Stimulated activated effector memory CD8-positive, alpha-beta T cell treated with anti-CD3 and anti-CD28 coated beads, Interleukin-12 subunit alpha, Interleukin-12 subunit beta, amount 100 ng/mL, for 72 hours (primary cell): ENCODE measurements at regions not wholly inside any gene's neighbourhood (a gene's known extent, or its start where the extent isn't known, plus 50 kb on each side); places are given as distances from the start of the nearest gene placed in this dataset.
A peak's percentile ranks its signal among the peaks of the same experiment; 100 is the strongest.

Experiments used
- ATAC-seq: fragments of 150-1000 bp; cut with Tn5 transposase; 2 replicates; pipeline ENCODE4 v1.10.0; 2021
- DNase-seq, 2 donors: peaks; one replicate each; pipeline ENCODE4 v3.0.0; 2021 to 2022; ENCODE audit warnings: low spot score in 2 of 2
- H3K27ac Mint-ChIP-seq: one replicate; pipeline ENCODE4 v1.8.0; 2022; ENCODE audit warnings: mild to moderate bottlenecking, mixed read lengths
- H3K36me3 Mint-ChIP-seq: one replicate; pipeline ENCODE4 v1.8.0; 2022; ENCODE audit warnings: mild to moderate bottlenecking, mixed read lengths
- H3K4me1 Mint-ChIP-seq: one replicate; pipeline ENCODE4 v1.8.0; 2022; ENCODE audit warnings: mixed read lengths
- H3K4me3 Mint-ChIP-seq: one replicate; pipeline ENCODE4 v1.8.0; 2022; ENCODE audit warnings: mild to moderate bottlenecking, mixed read lengths
- H3K9me3 Mint-ChIP-seq: one replicate; pipeline ENCODE4 v1.8.0; 2022; ENCODE audit warnings: mixed read lengths

DNA sequence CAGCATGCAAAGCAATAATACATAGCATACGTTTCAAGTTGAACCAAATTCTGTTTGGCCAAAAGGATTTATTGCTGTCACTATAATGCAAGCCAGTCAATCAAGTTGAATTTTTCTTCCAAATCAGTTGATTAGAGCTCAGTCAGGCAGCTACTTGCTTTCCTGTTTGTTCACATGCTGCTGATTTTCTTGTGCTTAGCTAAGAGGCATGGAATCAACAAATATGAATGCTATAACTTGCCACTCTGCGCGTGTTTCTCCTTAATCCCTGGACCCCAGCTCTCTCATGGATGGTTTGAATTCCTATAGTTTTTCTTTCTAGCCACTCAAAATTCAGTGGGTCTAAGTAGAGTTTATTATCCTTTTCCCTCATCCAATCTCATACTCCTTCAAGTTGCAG, 311.3 kb downstream of the KLF5 start:
- Mint-ChIP-seq H3K9me3 (no peaks in the 10 kb centered on the region), H3K4me3 (no peak overlapping the region), H3K36me3 (no peaks in the 10 kb centered on the region), H3K4me1 (no peaks in the 10 kb centered on the region), H3K27ac (no peak overlapping the region)
- ATAC-seq (no peak), DNase-seq (no peak)

DNA sequence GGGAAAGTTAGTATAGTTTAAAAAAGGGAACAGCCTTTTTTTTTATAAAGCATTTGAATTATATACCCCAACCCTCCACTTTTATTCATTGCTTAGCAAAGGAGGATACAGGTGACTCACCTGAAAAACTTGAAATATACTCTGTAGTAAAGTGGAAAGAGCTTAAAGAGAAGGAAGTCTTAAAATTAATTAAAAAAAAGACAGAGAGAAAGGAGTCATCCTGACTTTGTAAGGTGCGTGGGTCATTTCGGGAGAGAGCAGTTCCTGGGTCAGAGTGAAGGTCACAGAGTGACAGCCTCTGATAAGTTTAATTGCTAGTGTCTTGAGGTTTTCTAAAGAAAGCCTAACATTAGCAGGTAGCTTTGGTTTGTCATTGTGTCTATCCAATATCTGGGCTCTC, 310.3 kb downstream of the KLF5 start:
- Mint-ChIP-seq H3K9me3 (no peaks in the 10 kb centered on the region), H3K27ac (no peak overlapping the region), H3K4me1 (no peaks in the 10 kb centered on the region), H3K36me3 (no peaks in the 10 kb centered on the region), H3K4me3 (no peak overlapping the region)
- DNase-seq (no peak), ATAC-seq (no peak)

DNA sequence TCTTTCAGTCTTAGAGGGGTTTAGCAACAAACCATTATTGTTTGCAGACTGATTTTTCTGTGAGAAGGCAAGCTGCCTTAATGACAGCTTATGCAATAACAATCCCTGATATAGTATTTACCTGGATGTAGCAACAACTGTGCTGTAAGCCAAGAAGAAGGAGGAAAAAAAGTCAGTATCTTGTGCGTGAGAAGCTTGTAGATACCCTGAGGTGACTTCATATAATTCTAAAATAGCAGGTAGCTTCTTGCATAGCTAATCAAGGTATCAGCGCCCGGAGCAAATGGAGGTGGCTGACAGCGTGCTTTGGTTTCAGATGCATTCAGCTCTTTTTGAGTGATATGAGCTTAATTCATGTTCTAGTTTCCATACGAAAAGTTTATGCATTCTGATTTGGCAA, 309.8 kb downstream of the KLF5 start:
- H3K9me3 Mint-ChIP-seq = no peaks in the 10 kb centered on the region
- no peak overlapping the region for H3K4me3 Mint-ChIP-seq
- no peak overlapping the region for H3K27ac Mint-ChIP-seq
- no peaks in the 10 kb centered on the region for H3K4me1 Mint-ChIP-seq
- DNase-seq (no peak), ATAC-seq (no peak)
- no peaks in the 10 kb centered on the region for H3K36me3 Mint-ChIP-seq

DNA sequence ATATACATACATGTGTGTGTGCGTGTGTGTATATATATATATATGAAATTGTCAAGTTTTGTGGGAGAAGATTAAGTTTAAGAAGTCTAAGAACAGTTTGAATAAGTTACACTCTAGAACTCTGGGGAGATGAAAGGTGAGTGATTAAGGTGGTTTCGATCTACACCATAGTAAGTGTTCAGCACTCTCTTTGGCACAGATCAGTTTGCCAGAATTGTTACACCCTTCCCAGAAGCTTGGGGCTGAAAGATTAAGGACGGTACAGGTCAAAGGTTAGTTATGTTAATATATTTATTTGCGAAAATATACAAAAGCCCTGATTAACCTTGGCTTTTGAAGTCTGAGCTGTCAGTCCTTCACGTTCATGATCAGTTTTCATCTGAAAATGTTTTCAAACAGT, 309.1 kb downstream of the KLF5 start:
- no peaks in the 10 kb centered on the region for H3K36me3 Mint-ChIP-seq
- no peaks in the 10 kb centered on the region for H3K4me1 Mint-ChIP-seq
- H3K9me3 Mint-ChIP-seq = no peaks in the 10 kb centered on the region
- DNase-seq = no peak
- no peak overlapping the region for H3K27ac Mint-ChIP-seq
- H3K4me3 Mint-ChIP-seq = no peak overlapping the region
- ATAC-seq = no peak

DNA sequence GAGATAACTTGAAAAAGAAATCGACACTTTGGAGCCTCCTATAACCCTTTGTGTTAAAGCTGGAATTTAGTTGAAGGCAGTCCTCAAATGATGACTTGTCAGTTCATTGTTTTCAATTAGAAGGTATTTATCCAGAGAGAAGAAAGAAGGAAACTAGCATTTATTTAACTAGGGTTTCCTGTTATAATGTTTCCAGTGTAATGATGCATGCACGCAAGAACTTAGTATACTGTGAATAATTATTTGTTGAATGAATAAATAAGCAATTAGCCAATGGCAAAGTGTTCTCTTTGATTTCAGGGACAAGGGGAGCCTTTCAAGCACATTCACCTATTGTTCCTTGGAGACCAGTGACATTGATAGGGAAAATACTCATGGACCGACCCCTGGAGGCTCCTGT, 307.4 kb downstream of the KLF5 start:
- Mint-ChIP-seq H3K4me3 (no peak overlapping the region), H3K36me3 (no peaks in the 10 kb centered on the region), H3K4me1 (no peaks in the 10 kb centered on the region), H3K9me3 (no peaks in the 10 kb centered on the region), H3K27ac (no peak overlapping the region)
- DNase-seq (no peak), ATAC-seq (no peak)

DNA sequence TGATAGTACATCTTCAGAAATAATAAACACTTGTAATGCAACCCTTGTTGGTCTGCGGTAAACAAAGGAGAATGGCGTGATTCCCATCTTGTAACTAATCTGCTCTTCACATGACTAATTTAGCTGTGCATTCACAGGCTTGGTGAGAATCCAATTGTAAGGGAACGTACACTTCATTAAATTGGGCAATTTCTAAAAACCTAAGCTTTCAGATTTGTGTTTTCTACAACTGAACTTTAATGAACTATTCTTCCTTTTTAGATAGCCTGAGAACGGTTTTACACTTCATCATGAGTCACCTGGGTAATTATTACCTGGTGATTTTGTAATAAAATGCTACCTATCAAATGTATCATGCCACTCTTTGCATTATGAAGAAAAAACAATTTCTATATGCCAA, 306.9 kb downstream of the KLF5 start:
- Mint-ChIP-seq H3K4me3 (no peak overlapping the region), H3K4me1 (no peaks in the 10 kb centered on the region), H3K9me3 (no peaks in the 10 kb centered on the region), H3K36me3 (no peaks in the 10 kb centered on the region), H3K27ac (no peak overlapping the region)
- DNase-seq = no peak
- ATAC-seq = no peak

DNA sequence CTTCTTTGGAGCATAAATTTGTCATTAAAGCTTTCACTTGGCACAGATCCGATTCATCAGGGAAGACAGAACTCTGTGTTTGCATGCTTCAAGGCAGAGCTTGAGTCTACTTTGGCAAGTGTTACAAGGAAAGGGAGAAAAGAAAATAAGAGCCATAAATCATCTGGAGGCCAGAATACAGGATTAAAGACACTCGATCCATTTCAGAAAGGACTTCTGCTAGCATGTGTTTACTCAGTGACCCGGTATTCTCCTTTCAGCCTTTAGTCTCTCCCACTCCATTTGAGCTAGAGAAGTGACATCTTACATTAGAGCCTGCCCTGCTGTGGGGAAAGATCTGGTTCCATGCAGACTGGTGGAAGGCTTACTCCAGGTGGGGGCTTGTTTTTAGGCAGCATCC, 306.4 kb downstream of the KLF5 start:
- Mint-ChIP-seq H3K4me3 (no peak overlapping the region), H3K36me3 (no peaks in the 10 kb centered on the region), H3K4me1 (no peaks in the 10 kb centered on the region), H3K27ac (no peak overlapping the region), H3K9me3 (no peaks in the 10 kb centered on the region)
- no peak for DNase-seq
- no peak for ATAC-seq

DNA sequence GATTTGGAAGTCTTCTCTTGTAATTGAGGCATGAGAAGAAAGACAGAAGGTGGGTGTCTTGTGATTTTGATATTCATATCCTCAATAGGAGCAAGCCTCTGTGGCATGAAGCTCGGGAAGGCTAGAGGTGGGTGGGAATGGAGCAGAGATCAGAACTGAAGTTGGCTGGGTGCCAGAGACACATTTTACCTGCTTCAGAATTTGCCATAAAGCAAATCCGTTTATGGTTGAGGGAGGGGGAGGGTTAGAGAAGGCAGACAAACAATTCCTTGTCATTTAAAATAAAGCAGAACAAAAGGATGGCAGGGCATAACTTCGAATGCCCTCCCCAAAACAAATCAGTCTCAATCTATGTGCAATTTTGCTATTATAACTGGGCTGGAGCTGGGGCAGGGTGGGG, 305.9 kb downstream of the KLF5 start:
- Mint-ChIP-seq H3K4me1 (no peaks in the 10 kb centered on the region), H3K4me3 (no peak overlapping the region), H3K27ac (no peak overlapping the region), H3K9me3 (no peaks in the 10 kb centered on the region), H3K36me3 (no peaks in the 10 kb centered on the region)
- DNase-seq = no peak
- no peak for ATAC-seq

DNA sequence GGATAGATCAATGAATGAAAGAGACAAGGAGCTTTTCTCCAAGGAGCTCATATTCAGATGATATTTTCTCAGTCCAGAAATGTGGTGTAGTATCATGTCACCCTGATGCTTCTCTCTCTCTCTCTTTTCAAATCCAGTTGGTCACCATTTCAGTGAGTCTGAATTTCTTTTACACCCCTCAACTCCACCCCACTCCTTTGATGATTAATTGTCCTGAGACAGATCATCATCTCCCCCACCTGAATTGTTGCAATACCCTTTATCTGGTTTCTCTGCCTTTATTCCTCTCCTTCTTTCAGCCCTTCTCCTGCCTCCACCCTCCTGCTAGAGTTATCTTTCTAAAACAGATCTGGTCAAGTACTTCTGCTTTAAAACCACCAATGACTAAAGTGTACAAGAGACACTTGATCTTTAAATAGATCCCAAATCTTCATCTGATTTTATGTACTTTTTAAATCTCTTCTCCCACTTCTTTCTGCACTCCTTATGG, 299.8 kb downstream of the KLF5 start:
- Mint-ChIP-seq H3K9me3 (no peaks in the 10 kb centered on the region), H3K4me3 (no peak overlapping the region), H3K4me1 (no peaks in the 10 kb centered on the region), H3K27ac (no peak overlapping the region), H3K36me3 (no peaks in the 10 kb centered on the region)
- ATAC-seq (no peak), DNase-seq (no peak)

DNA sequence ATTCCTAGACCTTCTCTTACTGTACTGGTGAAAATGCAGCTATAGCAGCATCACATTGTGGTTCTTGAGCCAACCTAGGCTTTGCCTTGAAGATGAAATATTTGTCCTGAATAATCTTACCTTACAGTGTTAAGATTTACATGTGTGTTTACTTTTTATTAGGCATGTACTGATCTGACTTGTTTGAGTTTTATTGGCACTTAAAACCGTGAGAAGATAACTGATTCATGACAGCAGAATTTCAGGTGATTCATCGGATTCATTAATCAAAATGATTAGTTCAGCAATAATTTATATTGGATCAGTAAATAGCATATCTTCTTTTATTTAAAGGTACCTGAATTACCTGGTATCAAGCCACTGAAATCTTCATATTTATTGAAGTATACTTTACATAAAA, 296.3 kb downstream of the KLF5 start:
- ATAC-seq = no peak
- Mint-ChIP-seq H3K27ac (no peak overlapping the region), H3K9me3 (no peaks in the 10 kb centered on the region), H3K36me3 (no peaks in the 10 kb centered on the region), H3K4me3 (no peak overlapping the region), H3K4me1 (no peaks in the 10 kb centered on the region)
- no peak for DNase-seq

DNA sequence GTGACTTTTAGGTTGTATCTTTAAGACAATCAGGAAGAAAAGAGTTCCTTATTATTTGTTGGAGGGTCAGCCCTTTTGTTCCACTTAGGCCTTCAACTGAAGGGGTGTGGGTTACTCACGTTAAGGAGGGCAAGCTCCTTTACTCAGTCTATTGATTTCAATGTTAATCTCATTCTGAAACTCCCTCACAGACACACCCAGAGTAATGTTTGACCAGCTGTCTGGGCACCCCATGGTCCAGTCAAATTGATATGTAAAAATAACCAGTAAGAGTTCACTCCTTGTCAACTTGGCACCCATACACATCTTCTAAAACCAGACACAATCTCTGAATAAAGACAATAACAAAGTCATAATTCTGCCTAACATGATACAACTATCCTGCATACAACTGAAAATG, 292.9 kb downstream of the KLF5 start:
- Mint-ChIP-seq H3K36me3 (no peaks in the 10 kb centered on the region), H3K27ac (no peak overlapping the region)

DNA sequence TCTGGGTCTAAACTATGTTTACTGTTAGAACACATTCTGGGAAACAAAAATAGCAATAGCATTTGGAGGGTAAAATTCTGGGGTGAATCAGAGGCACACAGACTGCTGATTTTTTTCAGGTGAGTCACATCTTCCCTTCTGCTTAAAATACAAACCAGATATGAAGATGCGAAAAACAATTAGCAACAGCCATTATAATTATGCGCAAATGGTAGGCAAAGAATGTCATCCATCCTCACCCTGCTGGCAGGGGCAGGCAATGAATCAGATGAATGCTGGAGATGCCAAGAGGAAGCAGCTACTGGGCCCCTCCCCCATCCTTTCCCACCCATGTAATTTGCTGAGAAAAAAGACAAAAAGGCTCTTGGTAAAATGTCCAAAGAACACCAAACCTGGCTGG, 282.9 kb downstream of the KLF5 start:
- no peaks in the 10 kb centered on the region for H3K4me1 Mint-ChIP-seq
- H3K36me3 Mint-ChIP-seq = no peaks in the 10 kb centered on the region
- H3K9me3 Mint-ChIP-seq = no peaks in the 10 kb centered on the region
- ATAC-seq (peak; percentile 31), DNase-seq (no peak)
- H3K4me3 Mint-ChIP-seq = no peak overlapping the region
- no peak overlapping the region for H3K27ac Mint-ChIP-seq

More for the DNA sequence above, 292.9 kb downstream of the KLF5 start:
- Mint-ChIP-seq H3K9me3 (no peaks in the 10 kb centered on the region), H3K4me3 (no peak overlapping the region), H3K4me1 (no peaks in the 10 kb centered on the region)
- ATAC-seq (no peak), DNase-seq (no peak)

DNA sequence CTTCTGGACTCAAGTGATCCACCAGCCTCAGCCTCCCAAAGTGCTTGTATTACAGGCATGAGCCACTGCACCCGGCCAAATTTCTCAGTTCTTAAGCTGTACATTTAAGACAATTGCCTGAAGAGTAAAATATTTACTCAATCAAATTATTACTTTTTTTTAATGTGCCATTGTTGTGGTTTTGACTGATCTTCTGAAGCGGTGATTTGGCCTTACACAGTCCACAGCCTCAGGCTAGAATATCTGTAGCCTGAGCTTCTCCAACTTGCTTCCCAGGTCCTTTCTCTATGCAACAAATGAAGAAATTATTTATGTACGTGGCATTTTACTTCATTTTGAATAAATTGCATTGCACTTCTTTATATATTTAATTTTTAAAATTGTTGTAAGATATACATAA, 281.3 kb downstream of the KLF5 start:
- Mint-ChIP-seq H3K4me1 (peaks cover 7% of the 10 kb centered on the region), H3K36me3 (no peaks in the 10 kb centered on the region), H3K9me3 (no peaks in the 10 kb centered on the region), H3K4me3 (no peak overlapping the region), H3K27ac (no peak overlapping the region)
- no peak for ATAC-seq
- no peak for DNase-seq

DNA sequence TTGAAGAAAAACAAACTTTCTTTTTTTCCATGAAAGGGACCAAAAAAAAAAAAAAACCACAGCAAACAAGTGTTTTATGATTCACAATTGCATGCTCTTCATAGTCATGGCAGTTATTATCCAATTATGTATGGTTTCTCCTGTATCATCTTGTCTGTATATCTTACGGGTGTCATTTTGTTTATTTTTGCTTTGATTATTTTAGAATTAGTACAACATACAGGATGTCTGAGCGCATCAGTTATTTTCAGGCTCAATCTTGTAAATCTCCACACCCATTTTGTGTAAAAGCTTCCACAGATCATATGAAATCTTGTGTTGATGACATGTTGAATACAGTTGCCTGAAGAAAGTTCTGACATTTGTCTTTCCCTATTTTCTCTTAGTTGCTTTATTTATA, 280.3 kb downstream of the KLF5 start:
- no peaks in the 10 kb centered on the region for H3K9me3 Mint-ChIP-seq
- peaks cover 10% of the 10 kb centered on the region for H3K4me1 Mint-ChIP-seq
- DNase-seq = no peak
- no peaks in the 10 kb centered on the region for H3K36me3 Mint-ChIP-seq
- H3K27ac Mint-ChIP-seq = no peak overlapping the region
- no peak for ATAC-seq
- no peak overlapping the region for H3K4me3 Mint-ChIP-seq

DNA sequence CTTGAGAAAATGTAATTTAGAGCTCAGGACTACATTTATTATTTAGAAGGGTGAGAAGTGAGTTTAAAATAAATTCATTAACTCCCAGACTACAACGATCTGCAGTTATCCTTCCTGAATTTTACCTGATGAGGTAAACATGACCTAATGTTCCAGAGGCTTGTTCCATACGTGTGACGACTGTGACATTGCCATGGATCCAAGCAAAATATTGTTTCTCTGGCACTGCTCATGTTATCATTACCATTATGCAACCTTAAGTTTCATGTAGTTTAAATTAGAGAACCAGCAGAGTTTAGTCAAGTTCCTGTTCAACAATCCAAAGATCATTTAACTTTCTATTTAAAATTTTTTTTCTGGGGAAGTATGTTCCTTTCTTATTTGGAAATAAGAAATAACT, 279.6 kb downstream of the KLF5 start:
- H3K27ac Mint-ChIP-seq = no peak overlapping the region
- DNase-seq (no peak), ATAC-seq (no peak)
- H3K4me3 Mint-ChIP-seq = no peak overlapping the region
- peaks cover 10% of the 10 kb centered on the region for H3K4me1 Mint-ChIP-seq
- no peaks in the 10 kb centered on the region for H3K9me3 Mint-ChIP-seq
- H3K36me3 Mint-ChIP-seq = no peaks in the 10 kb centered on the region

DNA sequence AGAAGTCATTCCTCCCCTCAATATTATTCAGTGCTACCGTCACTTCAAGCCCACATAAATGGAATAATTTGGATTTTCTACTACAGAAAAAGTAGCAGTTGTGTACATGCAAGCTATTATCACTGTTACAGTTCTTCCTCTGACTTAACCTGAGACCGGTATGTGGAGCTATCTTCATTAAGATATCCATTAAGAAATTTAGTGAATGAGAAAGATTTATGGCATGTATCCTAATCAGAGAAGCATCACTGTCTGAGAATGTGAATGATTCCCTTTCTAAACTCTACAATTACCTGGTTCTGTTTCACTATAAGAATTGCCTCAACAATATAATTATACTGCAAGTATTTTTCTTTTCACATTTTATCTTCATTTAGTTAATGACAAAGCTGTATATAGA, 278.7 kb downstream of the KLF5 start:
- DNase-seq = no peak
- Mint-ChIP-seq H3K27ac (no peak overlapping the region), H3K9me3 (no peaks in the 10 kb centered on the region), H3K4me1 (peaks cover 10% of the 10 kb centered on the region), H3K4me3 (no peak overlapping the region), H3K36me3 (no peaks in the 10 kb centered on the region)
- no peak for ATAC-seq

DNA sequence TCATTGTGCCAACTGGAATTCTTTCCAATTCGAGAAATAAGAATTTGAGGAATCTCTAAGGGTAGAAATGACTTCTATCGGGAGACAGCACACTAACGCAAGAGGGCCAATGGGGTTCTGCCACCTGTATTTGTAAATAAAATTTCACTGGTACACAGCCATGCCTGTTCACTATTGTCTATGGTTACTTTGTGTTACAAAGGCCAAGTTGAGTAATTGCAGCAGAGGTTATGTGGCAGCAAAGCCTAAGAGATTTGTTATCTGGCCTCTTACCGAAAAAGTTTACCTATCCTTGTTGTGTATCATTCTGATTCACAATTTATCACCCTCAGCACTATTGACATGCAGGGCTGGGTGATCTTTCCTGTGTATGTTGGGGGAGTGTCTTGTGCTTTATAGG, 278.0 kb downstream of the KLF5 start:
- H3K27ac Mint-ChIP-seq = no peak overlapping the region
- DNase-seq = no peak
- ATAC-seq = peak; percentile 65
- H3K4me3 Mint-ChIP-seq = no peak overlapping the region
- H3K36me3 Mint-ChIP-seq = no peaks in the 10 kb centered on the region
- peaks cover 10% of the 10 kb centered on the region for H3K4me1 Mint-ChIP-seq
- no peaks in the 10 kb centered on the region for H3K9me3 Mint-ChIP-seq
